Inflammatory macrophage treated with lipopolysaccharide for 1 hour (primary cell): ENCODE measurements at regions not wholly inside any gene's neighbourhood (a gene's known extent, or its start where the extent isn't known, plus 50 kb on each side); places are given as distances from the start of the nearest gene placed in this dataset.

ENCODE experiments used
- DNase-seq, 2 donors: peaks; one replicate each; pipeline ENCODE4 v3.0.0-alpha.2; 2020 to 2022

DNA sequence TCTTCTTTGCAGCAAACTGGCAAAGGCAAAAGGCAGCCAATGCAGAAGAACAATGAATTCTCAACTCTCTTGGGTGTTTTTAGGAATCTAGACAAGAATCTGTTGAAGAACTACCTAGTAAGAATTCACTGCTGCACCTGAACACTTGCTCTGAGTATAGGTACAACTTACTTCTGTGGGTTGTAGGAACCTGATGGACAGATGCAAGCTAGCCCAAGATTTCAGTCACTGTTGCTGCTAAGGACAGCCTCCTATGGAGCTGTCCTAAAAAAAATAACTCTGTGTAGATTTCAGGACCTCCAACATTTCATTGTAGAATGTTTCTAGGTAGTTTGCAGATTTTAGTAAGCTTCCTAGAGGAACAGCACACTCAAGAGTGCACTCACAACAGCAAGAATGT, 363.5 kb downstream of the CBLN2 start:
- no peak for DNase-seq

DNA sequence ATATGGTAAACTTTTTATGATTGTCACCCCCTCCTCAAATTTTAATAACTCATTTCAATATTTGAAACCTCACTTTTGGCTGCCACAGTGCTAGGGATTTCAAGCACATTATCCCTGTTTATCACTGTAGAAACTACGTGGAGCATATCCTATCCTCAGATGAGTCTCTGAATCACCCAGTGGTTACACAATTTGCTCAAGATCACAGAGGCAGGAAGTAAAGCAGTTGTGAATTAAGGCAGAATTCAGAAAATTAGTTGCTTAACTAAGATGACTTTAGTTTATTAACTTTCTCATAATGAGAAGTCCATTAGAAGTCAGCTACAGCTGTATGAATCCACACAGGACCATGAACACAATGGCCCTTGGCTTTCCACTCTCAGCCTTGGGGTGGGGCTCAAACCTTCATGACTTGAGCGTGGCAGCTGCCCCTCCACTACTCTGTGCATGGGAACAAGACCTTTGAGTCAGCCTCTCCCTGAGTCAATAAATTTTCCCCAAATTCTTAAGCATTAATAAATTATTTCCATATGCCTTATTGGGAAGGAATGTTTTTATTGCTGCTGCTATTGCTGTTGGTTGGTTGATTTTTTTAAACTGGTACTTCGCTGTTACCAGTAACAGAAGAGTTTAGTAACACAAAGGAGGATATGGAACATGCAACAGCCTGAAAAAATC, 369.0 kb downstream of the CBLN2 start:
- DNase-seq, result no peak

DNA sequence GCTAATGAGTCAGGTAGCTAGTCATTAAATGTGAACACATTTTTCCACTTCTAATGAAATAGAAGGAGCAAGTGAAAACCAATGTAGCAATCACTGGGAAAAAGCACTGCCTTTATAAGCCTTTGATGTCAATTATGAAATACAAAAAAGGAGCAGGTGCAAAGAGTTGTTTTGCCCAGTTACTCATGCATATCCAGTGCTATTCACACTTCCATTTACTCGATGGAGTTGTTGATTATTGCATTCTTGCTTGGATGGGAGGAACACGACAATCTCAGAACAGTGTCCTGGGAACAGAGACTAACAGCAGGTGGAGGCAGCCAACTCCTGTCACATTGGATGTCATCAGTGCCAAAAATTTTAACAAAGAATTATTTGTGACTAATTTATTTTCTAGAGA, 372.5 kb downstream of the CBLN2 start:
- no peak for DNase-seq

DNA sequence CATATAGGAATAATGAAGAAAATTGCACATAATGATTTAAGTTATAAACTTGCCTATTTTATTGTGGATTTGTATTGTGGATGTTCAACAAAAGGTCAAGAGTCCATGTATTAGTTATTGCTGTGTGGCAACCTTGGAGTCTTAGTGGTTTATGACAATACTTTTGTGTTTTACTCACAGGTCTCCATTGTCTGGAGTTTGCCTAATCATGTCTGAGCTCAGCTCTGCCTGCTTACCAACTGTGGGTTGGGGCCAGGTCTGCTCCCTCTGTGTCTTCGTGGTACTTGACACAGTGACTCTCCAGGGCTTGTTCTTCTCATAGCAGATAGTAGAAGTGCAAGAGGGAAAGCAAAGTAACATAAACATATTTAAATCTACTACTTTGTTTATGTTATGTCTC, 382.5 kb downstream of the CBLN2 start:
- DNase-seq, result no peak

DNA sequence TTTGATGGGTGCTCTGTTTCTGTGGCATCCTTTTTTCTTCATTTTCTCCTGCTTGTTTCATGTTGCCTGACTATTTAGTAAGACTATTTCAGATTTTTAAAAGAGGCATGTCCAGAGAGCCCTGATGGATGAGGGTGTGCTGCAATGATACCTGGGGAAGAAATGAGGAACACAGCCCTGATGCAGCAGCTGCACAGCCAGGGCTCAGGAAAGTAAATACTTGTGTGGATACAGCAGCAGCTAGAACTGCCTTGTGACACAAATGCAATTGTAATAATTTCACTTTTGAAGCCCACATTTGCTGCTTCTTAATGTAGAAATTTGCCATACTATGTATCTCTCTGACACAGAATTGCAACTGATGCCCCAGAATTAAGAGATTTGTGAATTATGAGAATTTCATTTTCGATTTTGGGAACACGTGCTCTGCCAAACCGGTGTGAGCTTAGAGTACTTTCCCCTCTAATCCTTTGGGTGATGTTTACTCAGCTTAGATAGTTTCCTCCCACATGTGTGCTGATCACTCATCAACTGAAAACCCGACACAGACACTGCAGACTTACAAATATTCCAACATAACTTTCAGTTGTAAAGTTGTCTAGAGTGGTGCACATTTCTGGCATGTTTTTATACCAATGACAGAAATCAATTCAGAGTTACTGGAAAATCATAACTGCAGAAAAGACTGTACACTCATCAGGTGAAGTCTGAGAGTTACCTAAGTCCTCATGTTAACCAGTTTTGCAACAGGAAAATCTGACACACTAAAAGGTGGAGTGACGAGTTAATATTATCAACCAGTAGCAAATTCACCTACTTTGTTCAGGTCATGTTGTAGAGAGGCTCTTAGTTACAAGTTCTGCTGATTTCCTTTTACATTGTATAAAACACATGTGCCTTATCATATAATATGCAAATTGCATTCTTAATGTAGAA, 383.4 kb downstream of the CBLN2 start:
- no peak for DNase-seq

DNA sequence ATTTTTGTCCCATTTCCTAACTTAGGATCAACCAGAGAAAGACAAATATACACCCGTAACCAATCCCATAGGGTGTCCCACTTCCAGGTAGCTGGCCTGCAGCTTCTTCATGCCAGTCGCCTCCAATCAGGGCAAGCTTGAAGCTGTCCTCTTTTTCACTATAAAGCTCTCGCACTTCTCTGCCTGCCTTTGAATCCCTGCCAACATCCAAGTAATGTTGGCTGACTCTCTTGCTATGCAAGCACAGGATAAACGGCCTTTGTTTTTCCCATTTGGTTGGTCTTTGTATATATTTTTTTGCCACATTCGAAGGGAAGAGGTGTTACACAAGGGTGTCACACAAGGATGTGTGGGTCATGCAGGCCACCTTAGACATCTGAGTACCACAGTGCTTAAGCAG, 388.8 kb downstream of the CBLN2 start:
- DNase-seq, result no peak

DNA sequence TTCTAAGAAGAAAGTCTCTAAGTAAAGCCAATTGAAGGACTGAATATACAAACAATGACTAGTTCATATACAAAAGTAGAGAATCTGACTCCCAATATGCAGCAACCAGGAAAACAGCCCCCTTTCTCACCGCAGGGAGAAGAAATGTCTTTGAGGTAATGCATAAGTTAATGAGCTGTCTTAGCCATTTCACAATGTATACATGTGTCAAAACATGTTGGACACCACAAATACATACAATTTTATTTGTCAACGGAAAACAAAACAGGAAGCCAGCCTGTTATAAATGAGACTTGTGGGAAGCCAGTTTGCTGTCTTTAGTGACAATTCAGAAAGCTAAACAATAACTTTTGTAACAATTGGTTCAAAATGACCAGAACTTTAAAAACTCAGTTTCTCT, 389.2 kb downstream of the CBLN2 start:
- DNase-seq, result no peak

DNA sequence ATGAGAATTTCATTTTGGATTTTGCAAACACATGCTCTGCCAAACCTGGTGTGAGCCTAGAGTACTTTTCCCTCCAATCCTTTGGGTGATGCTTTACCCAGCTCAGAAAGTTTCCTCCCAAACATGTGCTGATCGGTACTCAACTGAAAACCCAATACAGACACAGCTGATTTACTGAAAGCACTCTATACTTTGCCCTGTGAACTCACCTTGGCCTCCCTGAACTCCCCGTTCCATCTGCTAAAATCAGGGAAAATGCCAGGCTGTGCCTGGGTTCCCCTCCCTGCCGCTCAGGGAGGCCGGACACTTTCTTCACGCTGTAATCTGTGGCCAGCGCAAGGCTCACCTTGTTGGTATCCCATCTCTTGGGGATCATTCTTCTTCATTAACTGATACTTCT, 391.2 kb downstream of the CBLN2 start:
- DNase-seq, result no peak

DNA sequence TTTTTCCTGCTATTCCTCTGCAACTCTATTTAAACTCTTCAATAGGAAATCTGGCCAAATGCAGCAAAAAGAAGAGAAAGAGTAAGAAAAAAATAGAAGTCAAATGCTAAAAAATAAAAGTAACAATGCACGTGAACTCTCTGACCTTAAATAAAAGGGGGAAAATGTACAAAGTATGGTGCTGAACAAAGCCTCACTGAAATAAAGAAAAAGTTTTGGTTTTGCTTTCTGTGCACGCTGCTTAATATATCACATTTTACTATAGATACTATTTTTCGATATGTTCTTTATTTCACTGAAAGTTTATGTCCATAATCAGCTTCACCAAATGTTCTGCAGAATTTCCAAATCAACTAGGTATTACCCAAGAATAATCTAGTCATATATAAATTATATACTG, 396.3 kb downstream of the CBLN2 start:
- no peak for DNase-seq

DNA sequence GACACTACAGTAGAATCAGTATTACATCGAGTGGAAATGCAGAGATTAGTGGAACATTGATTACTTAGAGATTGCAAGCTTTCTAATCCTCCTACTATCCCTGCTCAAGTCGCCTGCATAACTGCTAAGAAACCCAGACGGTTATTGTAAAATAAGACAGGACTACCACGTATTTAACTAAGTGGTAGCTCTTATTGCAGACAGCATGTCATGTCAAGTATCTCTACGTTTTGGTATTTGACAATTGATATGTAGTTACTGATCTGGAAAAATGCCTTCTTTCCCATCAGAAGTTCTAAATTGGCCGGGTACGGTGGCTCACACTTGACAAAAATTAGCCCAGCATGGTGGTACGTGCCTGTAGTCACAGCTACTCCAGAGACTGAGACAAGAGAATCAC, 404.1 kb downstream of the CBLN2 start:
- no peak for DNase-seq

DNA sequence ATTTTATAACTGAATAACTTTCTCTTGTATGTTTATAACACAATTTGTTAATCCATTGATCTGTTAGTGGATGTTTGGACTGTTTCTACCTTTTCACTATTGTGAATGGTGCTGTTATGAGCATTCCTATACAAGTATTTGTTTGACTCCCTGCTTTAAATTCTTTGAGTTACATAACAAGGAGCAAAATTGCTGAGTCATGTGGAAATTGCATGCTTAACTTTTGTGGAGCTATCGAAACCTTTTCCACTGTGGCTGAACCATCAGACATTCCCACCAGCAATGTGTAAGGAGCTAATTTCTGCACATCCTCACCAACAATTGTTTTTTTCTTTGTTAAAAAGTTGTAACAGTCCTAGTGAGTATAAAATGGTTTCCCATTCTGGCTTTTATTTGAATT, 415.5 kb downstream of the CBLN2 start:
- DNase-seq, result no peak

DNA sequence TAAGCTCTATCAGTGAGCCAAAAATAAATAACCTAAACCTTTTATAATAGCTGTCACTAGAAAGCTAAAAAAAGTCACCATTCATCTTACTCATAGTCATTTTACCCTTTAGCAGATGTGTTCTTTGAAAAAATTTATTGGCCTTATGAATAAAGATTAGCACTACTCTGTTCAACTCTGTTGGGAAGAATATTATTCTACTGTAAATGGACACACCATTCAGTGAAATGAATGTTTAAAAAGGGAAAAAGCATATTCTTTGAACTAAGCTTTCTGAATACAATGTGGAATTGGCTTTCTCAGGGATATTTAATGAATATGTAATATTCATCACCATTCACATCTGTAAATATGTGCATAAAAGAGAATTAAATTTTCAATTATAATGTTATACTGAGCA, 422.0 kb downstream of the CBLN2 start:
- no peak for DNase-seq

DNA sequence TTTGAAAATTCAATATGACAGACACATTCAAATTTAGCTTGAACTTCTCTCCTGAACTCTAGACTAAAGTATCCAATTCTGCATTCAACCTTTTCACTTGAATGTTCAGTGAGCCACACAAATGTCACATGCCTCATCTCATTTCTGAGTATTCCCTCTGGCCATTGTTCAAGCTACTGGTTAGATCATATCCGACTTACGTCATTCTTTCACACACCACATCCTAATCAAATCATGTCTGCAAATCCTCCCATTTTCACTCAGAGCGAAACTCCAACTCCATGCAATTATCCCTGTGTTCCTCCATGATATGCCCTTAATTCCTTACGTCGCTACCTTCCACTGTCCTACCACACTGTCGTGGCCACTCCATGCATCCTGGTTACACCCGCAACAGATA, 425.1 kb downstream of the CBLN2 start:
- DNase-seq, result no peak

DNA sequence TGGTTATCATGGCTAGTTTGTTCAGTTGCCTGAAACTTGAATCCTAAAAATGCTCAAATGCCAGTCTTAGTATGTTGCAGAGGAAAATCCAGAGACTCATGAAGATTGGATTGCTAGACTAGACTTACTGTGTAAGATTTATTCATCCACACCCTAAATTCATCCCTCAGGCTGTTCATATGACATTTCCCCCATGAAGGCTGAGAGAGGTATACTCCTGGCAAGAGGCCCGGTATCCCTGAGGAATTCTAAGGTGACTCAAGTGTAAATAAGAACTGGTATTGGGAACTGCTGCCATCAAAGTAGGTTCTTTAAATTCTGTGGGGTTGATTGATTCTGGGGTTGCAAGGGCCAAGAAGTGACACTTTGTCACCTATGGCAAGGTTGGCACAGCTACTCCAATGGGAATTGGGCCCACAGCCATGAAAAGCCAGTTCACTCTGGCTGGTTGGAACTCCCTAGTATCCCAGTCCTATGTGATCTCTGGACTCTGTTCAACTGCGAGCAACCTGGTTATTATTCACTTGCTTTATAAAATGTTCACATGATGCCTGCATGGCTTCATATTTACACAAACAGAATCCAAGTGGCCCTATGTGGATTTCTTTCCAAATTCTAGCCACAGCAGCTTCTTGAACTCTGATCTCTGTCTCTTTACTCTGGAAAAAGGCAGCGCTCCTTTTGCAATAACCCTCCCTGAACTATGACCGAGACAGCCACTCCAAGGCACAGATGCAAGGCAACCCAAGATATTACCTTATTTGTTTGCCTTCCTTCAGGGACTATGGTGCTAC, 429.1 kb downstream of the CBLN2 start:
- no peak for DNase-seq

DNA sequence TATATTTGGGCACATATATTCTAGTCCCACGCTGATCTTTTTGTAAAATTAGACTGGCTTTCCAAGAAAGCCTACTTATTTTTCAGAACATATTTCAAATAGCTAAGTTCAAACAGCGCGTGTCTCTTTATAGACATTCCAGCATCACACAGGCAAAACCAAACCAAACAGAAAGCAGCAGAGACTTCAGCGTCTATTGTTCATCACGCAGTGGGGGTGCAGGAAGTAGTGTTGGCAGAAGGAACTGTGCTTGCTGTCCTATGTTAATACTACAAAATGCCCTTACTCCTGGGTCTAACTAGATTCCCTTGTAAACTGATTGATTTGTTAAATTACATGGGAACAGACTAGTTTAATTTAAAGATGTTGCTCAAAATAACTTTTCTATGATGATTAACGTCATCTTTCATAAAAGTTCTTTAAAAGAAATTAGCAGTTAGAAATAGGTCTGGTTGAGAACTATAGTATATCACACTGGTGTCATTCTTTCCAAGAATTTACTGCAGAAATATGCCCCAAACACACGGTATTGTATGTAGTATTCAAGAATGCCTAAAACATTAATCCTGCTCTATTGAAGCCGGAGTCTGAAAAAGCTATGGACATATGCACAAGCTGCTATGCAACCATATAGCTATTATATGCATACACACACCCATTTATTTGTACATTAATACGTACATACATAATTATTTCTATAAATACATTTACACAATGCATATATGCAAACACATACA, 436.3 kb downstream of the CBLN2 start:
- no peak for DNase-seq

DNA sequence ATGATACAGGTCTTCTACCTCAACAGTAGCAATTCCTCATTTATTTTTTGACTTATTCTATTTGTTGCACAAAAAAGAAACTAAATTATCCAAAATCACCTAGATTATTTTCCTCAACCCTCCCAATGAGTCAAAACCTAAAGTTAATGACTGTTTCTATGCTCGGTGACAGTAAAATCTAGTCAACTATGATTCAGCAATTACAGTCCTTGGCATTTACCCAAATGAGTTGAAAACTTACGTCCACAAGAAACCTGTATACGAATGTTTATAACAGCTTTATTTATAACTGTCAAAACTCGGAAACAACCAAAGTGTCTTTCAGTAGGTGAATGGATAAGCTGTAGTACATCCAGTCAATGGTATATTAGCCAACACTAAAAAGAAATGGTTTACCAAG, 439.3 kb downstream of the CBLN2 start:
- DNase-seq, result no peak

DNA sequence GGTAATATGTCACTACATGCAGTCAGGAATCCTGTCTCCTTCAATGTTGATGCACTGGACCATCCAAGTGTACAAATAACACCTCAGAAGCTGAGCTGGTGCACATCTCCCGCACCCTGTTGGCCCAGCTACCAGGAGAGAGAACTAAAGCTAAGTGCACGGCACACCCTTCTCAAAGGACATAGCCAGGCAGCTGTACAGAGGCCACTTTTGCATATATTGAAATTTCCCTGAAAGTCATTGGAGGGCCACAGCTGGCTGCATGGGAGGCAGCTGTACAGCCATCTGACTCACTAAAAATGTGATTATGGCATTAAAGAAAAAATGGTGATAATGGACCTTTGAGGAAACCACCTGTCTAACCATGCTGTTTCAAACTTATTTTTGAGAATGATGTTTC, 441.7 kb downstream of the CBLN2 start:
- no peak for DNase-seq

DNA sequence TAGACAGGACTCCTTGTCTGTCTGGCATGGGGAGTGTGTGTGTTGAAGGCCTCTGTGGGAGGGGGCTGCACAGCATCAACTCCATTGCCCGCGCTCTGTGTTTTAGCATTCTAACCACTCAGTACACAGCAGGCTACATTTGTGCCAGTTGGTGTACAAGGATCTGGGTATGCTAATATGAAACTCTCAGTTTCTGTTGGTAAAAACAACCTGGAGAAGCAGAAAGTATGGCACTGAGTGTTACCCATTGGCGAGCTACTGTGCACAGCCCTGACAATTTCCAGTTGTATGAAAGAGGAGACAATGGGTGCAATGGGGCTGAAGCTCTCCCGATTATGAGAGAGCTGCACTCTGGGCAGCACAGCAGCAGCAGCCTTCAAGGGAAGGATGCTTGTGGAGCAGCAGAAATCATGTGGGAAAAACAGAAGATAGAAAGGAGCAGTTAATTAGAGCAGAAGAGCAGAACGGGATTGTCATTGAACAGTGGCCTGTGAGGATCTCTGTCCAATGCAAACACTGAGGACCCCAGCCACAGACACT, 443.6 kb downstream of the CBLN2 start:
- no peak for DNase-seq

DNA sequence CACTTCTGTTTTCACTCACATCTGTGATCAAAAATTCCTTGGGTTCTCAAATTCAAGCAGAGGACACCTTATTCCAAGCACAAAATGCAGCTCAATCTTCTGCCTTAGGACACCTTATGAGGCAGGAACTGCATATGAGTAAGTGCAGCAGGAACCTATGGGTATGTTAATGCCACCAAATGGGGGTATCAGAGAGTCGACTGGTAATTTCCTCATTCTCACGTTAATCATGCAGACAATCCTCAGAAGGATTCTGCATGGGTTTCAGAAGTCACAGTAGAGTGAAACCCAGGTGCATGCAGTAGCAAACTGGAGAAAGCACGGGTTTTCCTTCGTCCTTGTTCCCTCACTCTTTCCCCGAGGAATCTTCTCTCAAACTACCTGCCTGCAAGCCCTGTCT, 452.8 kb downstream of the CBLN2 start:
- no peak for DNase-seq

DNA sequence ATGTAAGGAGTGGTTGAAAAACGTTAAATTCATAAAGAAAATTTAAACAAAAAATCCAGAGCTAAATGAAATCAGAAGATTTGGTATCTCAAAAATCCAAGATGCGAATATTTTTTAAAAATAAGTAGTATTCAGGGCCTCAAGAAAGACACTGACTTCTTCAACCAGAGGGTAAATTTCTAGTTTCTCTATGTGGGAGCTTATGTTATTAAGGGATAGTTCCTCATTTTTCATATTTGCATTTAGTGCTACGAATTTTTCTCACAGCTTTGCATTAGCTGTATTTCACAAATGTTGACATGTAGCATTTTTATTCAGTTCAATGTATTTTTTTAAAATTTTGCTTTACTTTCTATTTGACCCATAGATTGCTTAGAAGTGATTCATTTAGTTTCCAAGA, 454.7 kb downstream of the CBLN2 start:
- DNase-seq, result no peak

DNA sequence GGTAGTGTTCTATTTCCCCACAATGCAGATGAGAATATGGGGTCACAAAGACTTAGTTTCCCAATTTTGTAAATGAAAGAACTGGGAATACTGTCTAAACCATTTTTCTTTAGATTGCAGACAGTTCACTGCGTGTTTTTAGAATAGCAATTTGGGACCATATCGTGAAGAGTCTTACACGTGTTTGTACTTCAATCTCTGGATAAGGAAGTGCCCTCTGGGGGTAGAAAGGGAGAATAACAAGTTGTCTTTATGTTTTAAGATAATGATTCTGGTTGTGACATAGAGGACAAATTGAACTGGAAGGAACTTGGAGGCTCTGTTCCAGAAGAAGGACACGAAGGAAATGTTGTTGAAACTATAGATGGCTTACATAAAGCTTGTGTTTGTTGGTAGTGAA, 457.7 kb downstream of the CBLN2 start:
- peak; percentile 1 to 3 for DNase-seq

DNA sequence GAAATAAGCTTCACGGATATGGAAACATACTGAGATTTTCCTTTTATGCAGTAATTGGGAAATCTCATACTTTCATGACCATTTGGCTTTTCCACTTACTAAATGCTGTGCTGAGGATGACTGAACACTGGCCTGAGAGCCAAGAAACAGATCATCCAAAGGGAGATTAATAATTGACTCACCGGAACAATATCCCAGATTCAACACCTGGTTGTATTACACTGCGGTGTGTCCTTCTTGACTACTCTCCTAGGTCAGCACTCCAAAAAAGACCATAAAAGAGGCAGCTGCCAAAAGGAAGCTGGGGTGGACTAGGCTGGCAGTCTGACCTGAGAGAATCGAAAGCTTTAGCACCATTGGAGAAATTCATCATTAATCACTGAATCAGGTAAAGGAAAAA, 469.1 kb downstream of the CBLN2 start:
- DNase-seq, result no peak

DNA sequence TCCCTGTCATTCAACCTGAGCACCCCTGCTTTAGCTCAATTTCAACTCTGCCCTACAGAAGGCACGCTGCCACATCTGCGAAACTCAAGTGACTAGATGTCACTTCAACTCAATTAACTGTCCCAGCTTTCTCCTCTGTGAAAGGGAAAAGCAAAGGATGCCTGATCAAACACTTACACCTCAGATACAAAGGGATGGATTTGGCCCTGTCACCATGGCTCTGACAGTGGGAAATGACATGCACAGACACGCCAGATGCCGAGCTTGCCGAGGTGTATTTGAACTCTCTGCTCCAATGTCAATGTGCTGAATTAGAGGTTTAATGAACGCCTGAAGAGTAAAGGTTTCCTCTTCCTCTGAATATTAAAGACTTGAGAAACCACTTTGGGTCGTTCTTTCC, 481.1 kb downstream of the CBLN2 start:
- no peak for DNase-seq
